ENCODE measurements at regions not wholly inside any gene's neighbourhood (a gene's known extent, or its start where the extent isn't known, plus 50 kb on each side); places are given as distances from the start of the nearest gene placed in this dataset.

- ChIA-PET POLR2A (ENCODE audit: unreplicated experiment) (no interaction called here), CTCF (no interaction called here)
- Histone ChIP-seq H3K4me3 (ENCODE audit: insufficient read depth, low read depth, low read length) (no peak overlapping the region), H2AFZ (replicated peaks; ENCODE audit: low read length, poor library complexity) (no peak overlapping the region), H4K5ac (ENCODE audit: low read depth, low read length) (no peak overlapping the region), H2BK20ac (ENCODE audit: low read depth, low read length) (no peak overlapping the region), H3K4me2 (ENCODE audit: low read depth, low read length) (no peak overlapping the region), H2AK9ac (replicated peaks; ENCODE audit: low read depth, low read length, poor library complexity) (no peak overlapping the region), H3K9me3 (ENCODE audit: control insufficient read depth, insufficient read depth, low read length) (peaks cover 5% of the 10 kb centered on the region), H2BK120ac (ENCODE audit: low read depth, low read length) (no peak overlapping the region), H3K4ac (ENCODE audit: low read depth, low read length) (no peak overlapping the region), H4K8ac (ENCODE audit: low read depth in 2 of 2, low read length in 2 of 2) (no peak overlapping the region), H2AK5ac (ENCODE audit: low read depth, low read length) (no peak overlapping the region), H3K27me3 (ENCODE audit: control insufficient read depth, insufficient read depth, low read length) (peaks cover 9% of the 10 kb centered on the region), H3K56ac (ENCODE audit: extremely low read depth, insufficient read depth, low read length) (no peak overlapping the region), H3K27ac (ENCODE audit: insufficient read depth, low read length) (no peak overlapping the region), H4K20me1 (ENCODE audit: insufficient read depth, low read length) (no peaks in the 10 kb centered on the region), H3K9me1 (ENCODE audit: insufficient read depth, low read length) (no peaks in the 10 kb centered on the region), H3K23ac (ENCODE audit: low read depth, low read length) (no peak overlapping the region), H4K91ac (ENCODE audit: insufficient read depth, low read depth, low read length) (no peak overlapping the region), H3K79me1 (ENCODE audit: low read depth in 1 of 2, low read length in 2 of 2) (no peaks in the 10 kb centered on the region), H2BK15ac (ENCODE audit: low read depth, low read length) (no peak overlapping the region), H3K4me1 (ENCODE audit: control insufficient read depth, insufficient read depth, low read length) (no peaks in the 10 kb centered on the region), H3K36me3 (ENCODE audit: control insufficient read depth, insufficient read depth, low read length) (no peaks in the 10 kb centered on the region), H3K9ac (ENCODE audit: low read depth, low read length) (no peak overlapping the region), H2BK5ac (ENCODE audit: low read depth, low read length, poor library complexity, severe bottlenecking) (no peak overlapping the region), H3K14ac (replicated peaks; ENCODE audit: low read depth, low read length) (no peak overlapping the region), H3K18ac (ENCODE audit: low read depth, low read length) (no peak overlapping the region)
- intact Hi-C loops (cut with micrococcal nuclease): no loop called here
- no TSS peak for BruUV-seq (replicated peaks)
- in situ Hi-C loops (cut with MboI; ENCODE audit: low sequenced_read_pairs): no loop called here
- DNase-seq (no peak), ATAC-seq (ENCODE audit: low read depth) (no peak)
- dilution Hi-C loops (cut with HindIII; ENCODE audit: low sequenced_read_pairs, unreplicated experiment): no loop called here
- 63% methylated on average over 2 of the region's 4 CpGs; no CpG with 5 or more reads in 1 of the 2 experiments for WGBS, 2 experiments (ENCODE audit: extremely low coverage in 2 of 2, insufficient read length in 1 of 2)
- TF ChIP-seq MXI1 (IDR thresholded peaks at IDR 0.05; ENCODE audit: borderline replicate concordance, low read depth, low read length): no peak
- no peak for TF ChIP-seq MAFK (IDR thresholded peaks at IDR 0.05; ENCODE audit: low read depth, low read length)
- TF ChIP-seq NFE2L2 (IDR thresholded peaks at IDR 0.05; ENCODE audit: low read depth, low read length): no peak
- no peak for TF ChIP-seq CEBPB (IDR thresholded peaks at IDR 0.05; ENCODE audit: low read depth, low read length)
- no peak for TF ChIP-seq CTCF (conservative IDR thresholded peaks at IDR 0.05; ENCODE audit: low read depth, low read length)
- TF ChIP-seq CHD1 (IDR thresholded peaks at IDR 0.05; ENCODE audit: low read depth, low read length): no peak
- TF ChIP-seq BHLHE40 (IDR thresholded peaks at IDR 0.05; ENCODE audit: low read depth, low read length): no peak
- TF ChIP-seq RFX5 (IDR thresholded peaks at IDR 0.05; ENCODE audit: low read depth, low read length): no peak
- no peak for TF ChIP-seq ELK1 (IDR thresholded peaks at IDR 0.05; ENCODE audit: borderline replicate concordance, low read depth, low read length)
Measured at GRCh38 chr2:134075204-134075603, 178.7 kb upstream of the MGAT5 start.
